HG03432 (cell line): ENCODE measurements at regions not wholly inside any gene's neighbourhood (a gene's known extent, or its start where the extent isn't known, plus 50 kb on each side); places are given as distances from the start of the nearest gene placed in this dataset.

Experiments used
- ATAC-seq: cut with Tn5 transposase; IDR thresholded peaks from one replicate; pipeline ENCODE4 v1.9.1; 2021; ENCODE audit warnings: mild to moderate bottlenecking, moderate library complexity; ENCODE audit not compliant: unreplicated experiment

DNA sequence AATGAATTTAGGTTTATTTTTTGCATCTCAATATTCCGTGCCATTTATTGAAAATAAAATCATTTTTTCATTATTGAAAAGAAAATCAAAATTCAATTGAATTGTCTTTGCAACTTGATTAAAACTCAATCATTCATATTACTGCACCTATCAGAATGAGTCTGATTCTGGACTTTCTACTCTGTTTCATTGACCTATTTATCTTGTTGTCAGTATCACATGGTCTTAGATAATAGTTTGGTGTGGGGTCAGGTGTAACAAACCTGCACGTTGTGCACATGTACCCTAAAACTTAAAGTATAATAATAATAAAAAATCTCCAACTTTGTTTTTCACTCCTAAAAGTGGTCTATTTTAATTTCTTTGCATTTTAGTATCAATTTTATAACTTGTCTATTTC lies 422.9 kb downstream of the RAD51AP2 start:
- ATAC-seq, result no peak

DNA sequence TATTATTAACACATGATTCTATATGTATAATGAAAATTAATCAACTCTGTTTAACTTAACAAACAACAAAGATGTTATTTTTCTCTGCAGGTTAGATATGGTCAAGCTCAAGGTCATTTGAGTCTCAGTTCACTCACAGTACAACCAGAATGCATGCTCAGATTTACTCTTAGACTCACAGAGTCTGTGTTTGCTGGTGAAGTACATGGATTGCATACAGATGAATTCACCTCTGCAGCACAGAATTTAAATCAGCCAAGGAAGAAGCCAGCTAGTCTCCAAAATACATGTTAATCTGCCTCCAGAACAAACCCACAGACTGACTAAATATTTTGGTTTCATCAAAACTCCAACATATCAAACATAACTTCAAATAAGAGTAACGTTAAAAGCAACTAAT lies 424.5 kb downstream of the RAD51AP2 start:
- ATAC-seq, result no peak

DNA sequence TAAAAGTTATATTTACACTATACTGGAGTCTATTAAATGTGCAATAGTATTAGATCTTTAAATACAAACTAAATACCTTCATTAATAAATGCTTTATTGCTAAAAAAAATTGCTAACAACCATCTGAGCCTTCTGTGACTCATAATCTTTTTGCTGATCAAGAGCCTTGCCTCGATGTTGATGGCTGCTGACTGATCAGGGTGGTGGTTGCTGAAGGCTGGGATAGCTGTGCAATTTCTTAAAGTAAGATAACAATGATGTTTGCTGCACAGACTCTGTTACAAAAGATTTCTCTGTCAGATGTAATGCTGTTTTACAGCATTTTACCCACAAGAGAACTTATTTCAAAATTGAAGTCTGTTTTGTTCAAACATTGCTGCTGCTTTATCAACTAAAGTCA lies 421.4 kb upstream of the CYRIA start:
- no peak for ATAC-seq

DNA sequence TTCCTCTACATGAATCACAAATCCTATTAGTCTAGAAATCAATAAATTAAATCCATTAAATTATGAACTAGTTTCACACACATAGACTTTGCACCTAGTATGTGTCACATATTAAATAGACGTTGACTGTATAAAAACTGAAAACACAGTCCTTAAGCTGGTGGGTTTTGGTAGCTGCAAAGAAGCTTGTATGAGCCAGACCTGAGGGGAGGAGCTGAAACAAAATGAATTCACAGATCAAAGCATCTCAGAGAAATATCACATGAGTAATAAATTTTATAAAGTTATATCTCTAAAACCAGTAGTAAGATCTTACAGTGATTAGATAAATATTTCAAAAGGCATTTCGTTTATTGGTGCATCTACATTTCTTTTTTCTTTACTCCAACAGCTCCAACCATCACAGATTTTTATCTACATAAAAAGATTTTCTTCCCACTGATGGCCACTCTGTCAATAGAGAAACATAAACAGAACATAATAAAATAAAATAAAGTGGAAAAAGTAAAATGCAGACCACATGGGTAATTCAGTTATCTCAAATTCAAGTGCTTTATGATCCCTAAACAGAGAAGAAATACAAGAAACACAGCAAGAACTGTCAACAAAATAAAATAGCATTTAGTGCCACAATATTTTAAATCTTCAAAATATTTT lies 420.0 kb upstream of the CYRIA start:
- ATAC-seq, result no peak

DNA sequence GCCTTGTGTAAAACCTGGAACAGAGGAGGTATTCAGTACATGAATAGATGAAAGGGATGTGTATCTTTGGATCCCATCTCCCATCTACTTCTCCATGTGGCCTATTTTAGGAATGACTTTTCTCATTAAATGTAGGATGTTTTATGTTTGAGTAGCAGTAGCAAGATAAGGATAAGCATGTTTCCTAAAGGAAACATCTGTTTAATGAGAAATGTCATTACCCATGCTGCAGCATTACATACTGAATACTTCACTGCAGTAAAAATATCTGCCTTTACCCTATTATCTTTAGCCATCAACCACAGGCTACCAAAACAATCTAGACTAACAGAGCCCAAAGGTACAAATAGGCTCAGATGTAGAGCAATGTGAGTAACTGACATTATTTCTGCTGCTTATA lies 419.2 kb upstream of the CYRIA start:
- ATAC-seq, result no peak

DNA sequence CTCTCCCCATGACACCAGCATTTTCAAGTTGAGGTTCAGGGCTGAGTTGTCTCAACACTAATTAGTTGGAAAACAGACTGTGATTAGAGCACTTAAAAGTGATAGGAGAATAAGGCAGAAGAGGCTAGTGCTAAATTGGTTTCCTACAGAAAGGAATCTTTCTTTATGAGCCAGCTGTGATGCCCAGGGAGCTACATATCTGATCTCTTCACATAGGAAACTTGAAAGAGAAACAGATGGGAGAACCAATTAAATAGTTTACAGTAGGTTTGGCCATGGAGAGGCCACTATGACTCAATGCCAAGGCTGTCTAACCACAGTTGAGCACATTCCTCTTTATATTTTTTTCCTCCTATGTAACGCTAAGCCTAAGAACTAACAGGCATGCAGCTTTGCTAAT lies 418.3 kb upstream of the CYRIA start:
- no peak for ATAC-seq

DNA sequence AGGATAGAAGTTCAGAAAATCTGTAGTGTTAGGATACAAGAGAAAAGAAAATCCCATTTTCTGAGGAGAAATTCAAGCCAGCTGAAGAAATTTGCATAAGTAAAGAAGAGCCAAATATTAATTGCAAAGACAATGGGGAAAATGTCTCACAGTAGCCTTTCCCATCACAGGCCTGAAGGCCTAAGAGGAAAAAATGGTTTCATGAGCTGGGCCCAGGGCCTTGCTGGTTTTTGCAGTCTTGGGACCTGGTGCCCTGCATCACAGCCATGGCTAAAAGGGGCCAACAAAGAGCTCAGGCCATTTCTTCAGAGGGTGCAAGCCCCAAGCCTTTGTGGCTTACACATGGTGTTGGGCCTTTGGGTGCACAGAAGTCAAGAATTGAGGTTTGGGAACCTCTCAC lies 413.6 kb upstream of the CYRIA start:
- no peak for ATAC-seq

DNA sequence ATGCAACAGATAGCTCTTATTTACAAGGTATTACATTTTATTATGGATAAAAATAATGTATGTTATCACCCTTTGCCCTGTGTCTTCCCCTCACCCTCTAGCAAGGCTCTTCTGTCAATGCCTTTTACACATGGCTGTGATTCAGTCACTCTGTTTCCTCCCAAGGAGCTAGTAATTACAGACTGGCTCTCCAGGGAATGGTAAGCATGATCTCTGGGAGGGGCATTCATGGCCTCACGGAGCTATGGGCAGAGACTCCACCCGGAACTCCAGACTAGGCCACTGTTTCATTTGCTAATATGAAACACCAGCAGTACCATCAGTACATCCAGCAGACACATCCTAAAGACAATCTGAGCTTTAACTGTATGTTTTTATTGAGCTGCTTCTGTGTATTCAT lies 410.9 kb upstream of the CYRIA start:
- no peak for ATAC-seq

DNA sequence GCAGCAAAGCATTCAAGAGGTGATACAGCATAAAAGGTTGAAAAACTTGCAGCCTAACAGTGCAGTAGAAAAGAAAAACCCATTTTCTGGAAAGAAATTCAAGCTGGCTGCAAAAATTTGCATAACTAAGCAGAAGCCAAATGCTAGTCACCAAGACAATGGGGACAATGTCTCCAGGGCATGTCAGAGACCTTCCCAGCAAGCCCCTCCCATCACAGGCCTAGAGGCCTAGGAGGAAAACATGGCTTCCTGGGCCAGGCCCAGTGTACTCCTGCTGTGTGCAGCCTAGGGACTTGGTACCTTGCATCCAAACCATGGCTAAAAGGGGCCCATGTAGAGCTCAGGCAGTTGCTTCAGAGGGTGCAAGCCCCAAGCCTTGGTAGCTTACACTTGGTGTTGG lies 405.1 kb upstream of the CYRIA start:
- no peak for ATAC-seq

DNA sequence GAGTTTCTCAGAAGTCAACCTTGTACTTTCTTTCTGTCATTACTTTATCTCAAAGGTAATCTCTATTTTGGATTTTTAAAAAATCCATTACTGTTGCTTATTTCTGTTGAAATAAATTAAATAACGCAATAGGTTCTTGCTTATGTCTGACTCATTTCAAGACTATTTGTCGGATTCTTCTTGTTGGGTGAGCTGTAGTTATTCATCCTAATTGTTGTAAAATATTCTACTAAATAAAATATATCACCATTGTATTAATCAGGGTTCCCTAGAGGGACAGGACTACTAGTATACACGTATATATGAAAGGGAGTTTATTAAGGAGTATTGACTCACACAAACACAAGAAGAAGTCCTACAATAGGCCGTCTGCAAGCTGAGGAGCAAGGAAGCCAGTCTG lies 403.9 kb upstream of the CYRIA start:
- ATAC-seq, result no peak

DNA sequence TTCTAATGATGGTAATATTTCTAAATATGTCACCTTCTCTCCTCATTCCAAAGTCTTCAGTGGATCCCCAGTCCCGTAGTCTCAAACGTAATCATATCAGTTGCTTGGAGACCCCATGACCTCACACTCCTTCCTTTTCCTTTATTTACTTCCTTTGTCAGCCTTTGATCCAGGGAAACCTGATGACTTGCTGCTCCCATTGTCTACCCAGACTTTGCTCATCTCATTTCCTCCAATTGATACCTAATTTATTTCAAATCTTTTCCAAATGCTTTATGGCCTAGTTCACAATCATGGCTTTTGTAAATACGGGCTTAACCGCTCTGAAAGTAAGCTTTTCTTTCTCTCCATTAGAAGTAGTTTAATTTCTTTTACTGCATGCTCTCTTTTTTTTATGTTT lies 402.4 kb upstream of the CYRIA start:
- ATAC-seq, result no peak

DNA sequence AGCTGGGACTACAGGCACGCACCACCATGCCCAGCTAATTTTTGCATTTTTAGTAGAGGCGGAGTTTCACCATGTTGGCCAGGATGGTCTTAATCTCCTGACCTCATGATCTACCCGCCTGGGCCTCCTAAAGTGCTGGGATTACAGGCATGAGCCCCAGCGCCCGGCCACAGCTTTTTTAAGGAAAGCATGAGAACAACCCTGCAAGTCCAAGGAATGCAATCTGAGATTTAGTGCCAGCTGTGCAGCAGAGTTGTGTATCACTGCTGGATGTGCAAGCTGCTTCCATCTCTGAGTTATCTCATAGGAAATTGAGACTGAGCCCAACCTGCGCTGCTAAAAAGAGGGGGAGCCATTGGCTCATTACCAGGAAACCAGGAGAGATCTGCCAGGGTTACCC lies 399.9 kb upstream of the CYRIA start:
- ATAC-seq, result no peak

DNA sequence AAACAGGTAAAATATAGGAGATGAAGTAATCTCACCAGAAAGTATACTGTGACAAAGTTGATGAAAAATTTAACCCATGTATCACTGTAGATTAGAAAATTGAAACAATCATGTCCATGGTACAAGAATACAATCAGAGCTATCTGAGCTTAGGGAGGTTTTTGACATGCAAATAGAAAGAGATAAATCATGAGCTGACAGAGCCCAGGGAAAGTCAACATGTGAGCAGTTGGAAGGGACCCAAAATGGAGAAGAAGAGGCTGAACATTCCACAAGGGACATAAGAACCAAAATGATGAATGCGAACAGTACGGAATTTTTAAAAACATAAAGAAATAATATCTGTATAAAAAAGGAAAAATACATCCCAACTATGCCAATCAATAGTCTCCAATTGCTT lies 395.4 kb upstream of the CYRIA start:
- ATAC-seq, result no peak

DNA sequence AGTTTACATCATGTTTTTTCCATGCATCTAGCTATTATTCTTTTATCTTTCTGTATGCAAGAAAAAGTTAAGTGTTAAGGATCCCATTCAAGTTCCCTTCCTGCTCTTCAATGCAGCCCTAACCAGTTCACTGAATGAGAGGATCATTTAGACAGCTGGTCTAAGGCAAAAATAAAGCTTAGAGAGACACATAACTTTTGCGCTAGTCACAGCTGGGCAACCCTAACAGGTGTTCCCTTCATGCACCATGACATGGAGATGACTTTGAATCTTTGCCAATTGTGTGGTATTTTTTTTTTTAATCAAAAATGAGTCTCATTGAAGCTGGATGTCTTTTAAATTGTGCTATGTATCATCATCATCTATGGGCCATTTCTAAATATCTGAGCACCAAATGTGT lies 393.8 kb upstream of the CYRIA start:
- no peak for ATAC-seq

DNA sequence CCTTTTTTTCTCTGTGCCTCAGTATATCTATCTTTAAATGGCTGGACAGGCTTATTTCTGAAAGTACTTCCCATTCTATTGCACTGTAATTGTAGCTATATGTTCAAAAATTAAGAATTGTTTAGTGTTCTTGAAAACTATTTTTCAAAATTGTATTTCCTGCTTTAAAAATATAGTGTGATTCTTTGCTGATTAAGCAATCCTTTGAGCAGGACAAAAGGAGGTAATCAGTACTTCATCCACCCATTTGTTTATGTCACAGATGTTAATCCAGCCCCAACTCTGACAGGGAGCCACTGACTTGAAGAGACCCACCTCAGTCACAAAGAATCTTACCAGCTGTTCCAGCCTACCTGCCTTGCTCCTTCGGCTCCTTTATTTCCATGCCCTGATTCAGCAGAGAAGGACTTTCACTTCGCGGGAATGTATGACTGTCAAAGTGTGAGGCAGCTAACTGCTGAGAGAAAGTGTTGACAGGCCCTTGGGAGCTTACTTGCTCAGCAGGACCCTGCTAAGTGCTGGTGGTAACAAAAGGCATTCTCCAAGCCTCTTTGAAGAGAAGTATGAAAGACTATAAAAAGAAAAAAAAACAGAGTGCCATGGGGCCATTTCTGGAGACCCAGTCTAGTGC lies 393.3 kb upstream of the CYRIA start:
- ATAC-seq, result no peak

DNA sequence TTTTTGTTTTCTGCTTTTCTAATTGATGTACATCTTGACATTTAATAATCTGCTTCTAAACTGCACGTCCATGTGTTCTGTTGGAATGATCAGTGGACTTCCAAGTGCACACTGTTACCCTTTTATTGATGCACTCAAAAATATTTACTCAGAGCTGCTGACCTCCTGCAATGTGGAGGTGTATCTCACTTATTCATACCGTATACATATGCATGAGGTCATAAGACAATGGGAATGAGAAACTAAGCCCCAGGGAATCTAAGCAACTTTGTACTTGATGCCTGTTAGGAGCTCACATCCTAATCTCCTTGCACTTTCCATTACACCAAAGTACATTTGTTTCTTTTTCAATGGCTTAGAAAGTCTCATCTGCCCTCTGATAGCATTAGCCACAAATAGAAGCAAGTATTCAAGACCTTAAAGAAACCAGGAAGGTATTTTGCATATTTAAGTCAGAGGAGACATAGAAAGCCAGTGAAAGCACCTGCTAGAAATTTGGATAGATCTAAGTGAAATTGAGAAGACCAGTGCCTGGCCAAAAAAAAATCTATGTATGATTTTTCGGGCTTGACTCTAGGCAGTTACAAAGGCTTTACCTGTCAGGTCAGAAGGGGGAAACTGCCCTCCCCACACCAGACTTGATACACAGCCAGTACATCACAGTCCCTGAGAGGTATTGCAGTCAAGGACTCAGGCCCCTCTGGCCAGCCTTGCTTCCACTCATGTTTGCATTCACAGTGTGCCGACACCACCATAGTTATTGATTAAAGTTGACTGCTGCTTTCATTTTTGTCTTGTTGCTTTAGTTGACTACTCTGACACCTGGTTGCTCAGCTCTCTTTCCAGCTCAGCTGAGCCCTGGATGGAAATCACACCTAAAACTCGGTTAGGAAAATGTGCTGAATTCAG lies 391.7 kb upstream of the CYRIA start:
- no peak for ATAC-seq

DNA sequence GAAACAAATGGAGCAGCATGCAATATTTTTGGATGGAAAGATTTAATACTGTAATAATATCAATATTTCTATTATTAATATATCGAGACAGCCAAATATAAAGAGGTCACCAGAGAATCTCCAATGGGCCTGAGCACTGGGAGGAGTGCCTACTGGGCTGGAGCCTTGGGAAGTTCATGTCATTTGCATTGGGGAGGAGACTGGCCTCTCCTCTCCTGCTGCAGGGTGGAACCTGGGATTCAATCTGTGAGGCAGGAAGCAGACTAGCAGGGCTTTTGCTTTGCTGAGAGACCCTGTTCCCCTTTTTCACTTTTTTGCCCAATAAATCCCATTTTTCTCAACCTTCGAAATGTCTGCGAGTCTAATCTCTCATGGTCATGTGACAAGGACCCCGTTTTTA lies 390.6 kb upstream of the CYRIA start:
- no peak for ATAC-seq

DNA sequence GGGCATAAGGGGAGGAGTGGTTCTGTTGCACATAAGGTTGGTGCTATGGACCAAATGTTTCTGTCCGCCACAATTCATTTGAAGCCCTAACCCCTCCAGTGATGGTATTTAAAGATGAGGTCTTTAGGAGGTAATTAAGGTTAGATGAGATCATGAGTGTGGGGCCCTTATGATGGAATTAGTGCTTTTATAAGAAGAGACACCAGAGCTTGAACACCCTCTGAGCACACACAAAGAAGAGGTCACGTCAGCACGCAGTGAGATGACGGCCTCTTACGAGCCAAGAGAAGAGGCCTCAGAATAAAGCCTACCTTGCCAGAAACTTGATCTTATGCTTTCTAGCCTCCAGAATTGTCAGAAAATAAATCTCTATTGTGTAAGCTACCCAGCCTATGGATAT lies 386.4 kb upstream of the CYRIA start:
- no peak for ATAC-seq

DNA sequence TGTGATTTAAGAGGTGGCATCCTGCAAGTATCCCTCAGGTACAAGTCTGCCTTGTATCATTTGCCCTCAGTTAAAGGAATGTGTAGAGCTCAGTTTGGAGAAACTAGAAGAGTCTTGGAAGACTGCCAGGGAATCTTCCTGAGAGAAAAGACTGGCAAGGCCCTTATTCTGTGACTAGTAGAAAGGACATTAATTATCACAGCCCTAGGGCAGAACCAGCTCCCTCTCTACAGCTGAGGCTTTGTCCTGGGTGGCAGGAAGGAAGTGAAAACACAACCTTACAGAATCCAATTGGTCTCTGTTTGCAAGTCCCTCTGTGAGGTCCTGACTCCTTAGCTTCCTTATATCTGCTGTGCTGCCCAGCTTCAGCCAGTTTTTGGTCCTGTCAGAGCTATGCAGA lies 385.9 kb upstream of the CYRIA start:
- ATAC-seq, result no peak

DNA sequence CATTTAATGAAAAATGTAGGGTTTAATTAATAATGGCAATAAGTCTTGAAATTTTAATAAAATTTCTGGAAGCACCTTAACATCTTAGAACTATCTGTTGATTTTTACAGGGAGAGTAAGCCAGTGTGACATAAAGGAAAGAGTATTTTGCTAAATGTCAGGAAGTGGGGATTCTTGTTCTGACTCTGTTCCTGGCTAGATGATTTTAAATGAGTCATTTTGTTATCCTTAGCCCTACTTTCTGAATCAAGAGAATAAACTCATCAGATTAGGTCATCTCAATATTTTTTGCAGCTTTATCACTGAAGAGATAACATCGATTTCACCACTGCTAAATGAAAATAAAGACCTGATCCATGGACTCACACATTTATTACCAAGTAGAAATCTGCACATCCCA lies 377.5 kb upstream of the CYRIA start:
- no peak for ATAC-seq

DNA sequence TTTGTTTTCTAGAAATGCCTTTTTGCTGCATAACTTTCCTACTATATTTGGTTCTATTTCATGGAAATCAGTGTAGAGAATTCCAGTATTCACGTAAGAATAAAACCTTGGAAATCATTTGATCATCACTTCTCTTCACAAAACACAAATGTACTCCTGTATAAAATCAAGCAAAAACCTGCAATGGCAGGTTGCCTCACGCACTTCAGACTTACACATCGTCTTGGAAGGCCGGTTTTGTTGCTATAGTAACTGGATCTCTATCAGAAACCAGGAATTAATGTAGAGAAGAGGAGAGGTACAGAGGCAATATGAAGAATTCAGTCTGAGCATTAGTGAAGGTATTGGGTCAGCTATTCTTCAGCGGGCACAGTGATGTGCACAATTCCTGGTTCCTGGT lies 370.7 kb upstream of the CYRIA start:
- ATAC-seq, result no peak

DNA sequence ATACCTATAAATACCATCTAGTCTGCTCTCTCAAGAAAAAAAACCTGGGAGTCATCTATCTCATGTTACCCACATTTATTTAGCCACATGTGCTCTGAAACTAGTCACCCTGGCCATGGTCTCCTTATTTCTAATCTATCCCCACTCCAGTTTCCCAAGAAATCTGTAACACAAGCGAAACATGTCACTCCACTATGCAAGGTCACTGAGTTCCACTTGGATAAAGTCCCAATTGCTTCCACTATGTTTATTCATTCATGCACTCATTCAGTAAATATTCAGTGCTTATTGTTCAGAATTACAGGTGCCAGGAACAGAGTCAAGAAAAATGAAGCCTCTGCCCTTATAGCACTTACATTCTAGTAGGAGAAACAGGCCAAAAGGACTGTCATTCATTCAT lies 369.4 kb upstream of the CYRIA start:
- no peak for ATAC-seq
